ENCODE measurements at regions not wholly inside any gene's neighbourhood (a gene's known extent, or its start where the extent isn't known, plus 50 kb on each side); places are given as distances from the start of the nearest gene placed in this dataset.

GRCh38 chr4:122531038-122531437 lies 74.5 kb upstream of the IL2 start:
- no peaks in the 10 kb centered on the region for H3K36me3 ChIP-seq
- TF ChIP-seq POLR2A (IDR thresholded peaks at IDR 0.05) (no peak), CTCF (IDR thresholded peaks at IDR 0.05) (no peak), POLR2AphosphoS5 (IDR thresholded peaks at IDR 0.05) (no peak)
- H3K27me3 ChIP-seq, result no peaks in the 10 kb centered on the region
- no peak overlapping the region for H3K27ac ChIP-seq
- intact Hi-C loops (cut with DNase I; ENCODE audit: low total_unique reads), result no loop called here
- DNase-seq (ENCODE audit: low spot score in 2 of 2), result no peak
- no peak overlapping the region for H3K4me3 ChIP-seq
- no peaks in the 10 kb centered on the region for H3K4me1 ChIP-seq
- no peaks in the 10 kb centered on the region for H3K9me3 ChIP-seq

- H3K36me3 ChIP-seq, result no peaks in the 10 kb centered on the region
- no peaks in the 10 kb centered on the region for H3K27me3 ChIP-seq
- intact Hi-C loops (cut with DNase I; ENCODE audit: low total_unique reads), result no loop called here
- peaks cover 7 to 14% of the 10 kb centered on the region in 2 donors for H3K9me3 ChIP-seq
- DNase-seq (ENCODE audit: low spot score in 2 of 2), result no peak
- no peak overlapping the region for H3K4me3 ChIP-seq
- TF ChIP-seq POLR2A (IDR thresholded peaks at IDR 0.05), result no peak
- no peak for TF ChIP-seq POLR2AphosphoS5 (IDR thresholded peaks at IDR 0.05)
- no peak for TF ChIP-seq CTCF (IDR thresholded peaks at IDR 0.05)
- H3K4me1 ChIP-seq, result no peaks in the 10 kb centered on the region
- no peak overlapping the region for H3K27ac ChIP-seq
Observed at GRCh38 chr4:122528879-122529278, 72.4 kb upstream of the IL2 start.

- Histone ChIP-seq H3K9me3 (peaks cover 7 to 30% of the 10 kb centered on the region in 2 donors), H3K4me3 (no peak overlapping the region), H3K4me1 (no peaks in the 10 kb centered on the region), H3K27me3 (no peaks in the 10 kb centered on the region), H3K27ac (no peak overlapping the region), H3K36me3 (no peaks in the 10 kb centered on the region)
- intact Hi-C loops (cut with DNase I; ENCODE audit: low total_unique reads), result no loop called here
- no peak for DNase-seq (ENCODE audit: low spot score in 2 of 2)
- TF ChIP-seq POLR2A (IDR thresholded peaks at IDR 0.05) (no peak), CTCF (IDR thresholded peaks at IDR 0.05) (no peak), POLR2AphosphoS5 (IDR thresholded peaks at IDR 0.05) (no peak)
Observed at GRCh38 chr4:122525865-122526264, 69.3 kb upstream of the IL2 start.

- no peak for TF ChIP-seq POLR2AphosphoS5 (IDR thresholded peaks at IDR 0.05)
- no peak for TF ChIP-seq POLR2A (IDR thresholded peaks at IDR 0.05)
- no peak for TF ChIP-seq CTCF (IDR thresholded peaks at IDR 0.05)
- Histone ChIP-seq H3K4me3 (no peak overlapping the region), H3K27ac (no peak overlapping the region), H3K27me3 (no peaks in the 10 kb centered on the region), H3K4me1 (no peaks in the 10 kb centered on the region), H3K36me3 (no peaks in the 10 kb centered on the region), H3K9me3 (peaks cover 7 to 36% of the 10 kb centered on the region in 2 donors)
- intact Hi-C loops (cut with DNase I; ENCODE audit: low total_unique reads), result no loop called here
- DNase-seq (ENCODE audit: low spot score in 2 of 2), result no peak
Observed at GRCh38 chr4:122524176-122524575, 67.7 kb upstream of the IL2 start.

GRCh38 chr4:122522944-122523343 lies 66.4 kb upstream of the IL2 start:
- Histone ChIP-seq H3K36me3 (no peaks in the 10 kb centered on the region), H3K27ac (no peak overlapping the region), H3K4me1 (no peaks in the 10 kb centered on the region), H3K9me3 (peaks cover 7 to 36% of the 10 kb centered on the region in 2 donors), H3K27me3 (no peaks in the 10 kb centered on the region), H3K4me3 (no peak overlapping the region)
- TF ChIP-seq POLR2A (IDR thresholded peaks at IDR 0.05) (no peak), POLR2AphosphoS5 (IDR thresholded peaks at IDR 0.05) (no peak), CTCF (IDR thresholded peaks at IDR 0.05) (no peak)
- intact Hi-C loops (cut with DNase I; ENCODE audit: low total_unique reads), result no loop called here
- DNase-seq (ENCODE audit: low spot score in 2 of 2), result no peak

Measured in breast epithelium (tissue), 4 donors.